NCI-H1105 treated with DMSO at 0.1 percent for 48 hours (cell line): ENCODE measurements at regions not wholly inside any gene's neighbourhood (a gene's known extent, or its start where the extent isn't known, plus 50 kb on each side); places are given as distances from the start of the nearest gene placed in this dataset.
"Not testable (repeated sequence)": the region's sequence is repeated elsewhere in the genome, so short reads cannot be mapped to it uniquely, and the experiment has no call there.

Source experiments
- DNase-seq: peaks from one replicate; lab custom pipeline; 2025; lab: John Stamatoyannopoulos, UW

DNA sequence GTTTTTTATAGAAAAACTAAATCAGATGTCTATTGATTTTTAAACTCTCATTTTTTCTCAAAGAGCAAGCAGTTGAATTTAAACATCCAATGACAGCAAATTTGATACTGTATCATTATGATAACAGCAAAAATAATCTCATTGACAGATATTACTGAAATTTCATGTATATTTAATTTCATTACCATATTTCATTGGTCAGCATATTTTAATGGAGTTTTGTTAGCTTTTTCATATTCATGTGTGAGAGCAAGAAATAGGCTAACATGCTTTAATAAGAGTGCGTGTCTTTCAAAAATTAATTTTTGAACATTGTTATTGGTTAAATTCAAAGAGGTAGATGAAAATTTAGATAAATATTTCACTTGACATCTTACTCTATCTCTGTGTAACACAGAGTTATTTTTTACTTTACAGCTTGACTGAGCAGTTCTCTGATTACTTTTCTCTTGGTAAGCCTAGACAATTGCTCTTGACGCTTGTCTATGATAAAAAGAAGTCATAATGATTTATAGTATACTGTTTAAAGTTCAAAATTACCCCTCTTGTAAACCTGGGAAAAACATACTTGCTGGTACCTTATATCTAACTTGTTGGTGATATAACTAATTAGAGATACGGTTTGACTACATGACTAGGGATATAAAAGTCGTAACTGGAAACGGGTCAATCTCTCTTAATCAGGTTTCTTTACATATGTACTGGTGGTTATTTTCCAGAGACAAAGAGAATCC, 732.3 kb upstream of the NCAM2 start:
- no peak for DNase-seq

DNA sequence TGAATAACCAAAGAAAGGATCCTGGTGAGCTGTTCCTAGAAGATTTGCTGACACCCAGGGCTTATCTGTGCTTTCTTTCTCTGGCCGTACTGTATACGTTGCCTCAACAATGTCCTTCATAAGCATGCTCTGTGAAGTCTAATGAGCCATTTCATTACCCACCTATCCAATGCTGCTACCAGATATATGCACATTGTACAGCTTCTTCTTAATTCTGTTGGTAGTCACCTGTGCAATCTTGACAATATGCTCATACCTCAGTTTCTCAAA, 731.8 kb upstream of the NCAM2 start:
- no peak for DNase-seq

DNA sequence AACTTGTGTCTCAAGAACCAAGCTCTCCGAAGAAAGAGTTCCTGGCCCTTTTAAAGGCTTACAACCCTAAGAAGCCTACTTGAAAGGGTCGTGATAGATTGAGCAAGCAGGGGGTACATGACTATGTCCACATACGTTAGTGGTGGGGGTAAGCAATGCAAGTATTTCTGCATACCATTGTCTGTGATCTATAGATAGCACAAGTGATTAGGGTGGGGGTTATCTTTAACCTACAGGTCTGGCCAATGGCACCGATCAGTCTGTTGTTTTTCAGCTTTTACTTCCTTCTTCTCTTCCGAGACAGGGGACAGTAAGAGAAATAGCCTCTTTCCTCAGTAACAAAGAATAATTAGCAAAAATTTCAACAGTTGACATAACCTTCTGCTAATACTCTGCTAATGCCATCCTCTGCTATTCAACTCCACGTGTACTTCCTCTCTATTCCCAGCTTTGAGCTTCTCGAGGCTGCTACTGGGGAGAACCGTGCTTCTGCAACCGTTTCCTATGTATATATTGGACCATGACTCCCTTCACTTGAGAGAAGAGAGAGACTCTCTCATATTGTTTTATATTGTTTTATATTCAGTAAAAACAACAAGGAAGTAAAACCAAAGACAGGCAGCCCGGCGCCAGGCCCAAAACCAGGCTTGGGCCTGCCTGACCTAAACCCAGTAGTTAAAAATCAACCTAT, 727.7 kb upstream of the NCAM2 start:
- no peak for DNase-seq

DNA sequence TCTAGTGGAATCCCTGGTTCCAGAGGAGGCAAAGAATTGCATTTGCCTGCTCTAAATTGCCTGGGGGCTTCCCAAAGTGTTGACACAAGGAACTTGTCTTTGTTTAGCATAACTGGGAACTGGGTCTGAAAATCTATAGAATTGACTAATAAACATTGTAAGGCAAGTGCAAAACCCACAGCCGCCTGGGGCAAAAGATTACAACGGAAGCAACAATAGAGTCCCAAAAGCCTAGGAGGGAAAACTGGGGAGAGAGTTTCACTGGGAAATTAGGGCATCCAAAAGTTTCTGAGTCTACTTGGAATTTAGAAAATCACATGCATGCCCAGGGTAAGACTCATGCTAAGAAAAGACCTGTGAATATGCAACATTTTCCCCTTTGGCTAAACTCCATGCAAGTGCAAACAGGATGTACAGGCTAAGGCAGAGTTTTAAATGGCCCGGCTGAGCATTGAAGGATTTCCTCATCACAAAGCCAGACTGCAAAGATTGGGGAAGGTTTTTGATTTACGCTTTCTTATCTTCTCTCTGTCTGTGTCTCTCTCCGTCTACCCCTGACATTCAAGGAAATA, 725.3 kb upstream of the NCAM2 start:
- no peak for DNase-seq

DNA sequence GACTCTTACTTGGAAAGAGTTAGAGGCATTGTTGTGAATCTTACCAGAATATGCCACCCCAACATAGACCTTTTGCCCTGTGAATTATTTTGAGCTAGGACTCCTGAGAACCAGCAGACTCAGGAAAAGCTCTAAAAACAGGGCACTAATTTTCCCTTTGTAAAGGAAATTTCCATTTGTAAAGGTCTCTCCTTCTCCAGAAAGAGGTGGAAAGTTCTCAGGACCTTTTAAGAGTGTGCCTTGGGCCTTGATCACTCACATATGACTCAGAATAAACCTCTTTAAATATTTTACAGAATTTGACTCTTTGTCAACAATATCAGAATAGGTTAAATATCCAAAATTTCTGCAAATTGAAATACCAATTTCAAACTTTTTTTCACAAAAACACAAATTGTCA, 721.8 kb upstream of the NCAM2 start:
- no peak for DNase-seq

DNA sequence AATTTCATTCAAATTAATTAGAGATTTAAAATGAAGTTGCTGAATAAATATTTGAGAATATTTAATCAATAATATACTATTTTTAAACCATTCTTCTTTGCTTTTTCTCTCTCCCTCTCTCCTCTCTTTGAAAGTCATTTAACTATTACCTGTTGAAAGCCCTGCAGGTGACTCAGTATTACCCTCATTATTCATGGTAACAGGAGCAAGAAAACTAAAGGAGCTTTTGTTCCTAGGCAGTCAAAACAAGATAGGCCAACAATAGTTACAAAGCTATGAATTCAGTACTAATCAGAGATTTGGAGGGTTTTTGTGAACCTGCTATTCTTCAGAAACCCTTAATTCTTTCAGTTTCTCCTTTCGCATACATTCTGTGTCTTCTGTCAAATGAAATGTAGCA, 721.3 kb upstream of the NCAM2 start:
- DNase-seq, result no peak

- no peak for DNase-seq
Measured at GRCh38 chr21:20283836-20284235, 714.4 kb upstream of the NCAM2 start.

- DNase-seq, result no peak
Measured at GRCh38 chr21:20292280-20292679, 705.9 kb upstream of the NCAM2 start.

- not testable (repeated sequence) for DNase-seq
Measured at GRCh38 chr21:20292854-20293253, 705.4 kb upstream of the NCAM2 start.

DNA sequence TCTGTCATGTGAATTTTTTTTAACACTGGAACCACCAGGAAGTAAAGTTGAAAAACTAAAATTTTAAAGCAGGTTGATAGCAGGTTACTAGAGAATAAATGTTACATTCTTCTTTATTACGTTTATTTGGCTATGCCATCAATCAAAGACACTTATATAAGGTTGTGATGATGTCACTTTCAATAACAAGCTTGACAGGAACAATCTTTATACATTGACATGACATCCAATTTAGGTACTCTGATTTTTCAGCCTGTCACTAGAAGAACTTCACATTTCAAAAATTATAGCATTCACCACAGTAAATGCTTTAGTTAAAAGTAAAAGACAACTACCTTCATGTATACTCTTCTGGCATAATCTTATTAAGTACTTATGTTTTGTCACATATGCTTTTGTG, 696.8 kb upstream of the NCAM2 start:
- no peak for DNase-seq

- no peak for DNase-seq
Measured at GRCh38 chr21:20302084-20302483, 696.1 kb upstream of the NCAM2 start.

DNA sequence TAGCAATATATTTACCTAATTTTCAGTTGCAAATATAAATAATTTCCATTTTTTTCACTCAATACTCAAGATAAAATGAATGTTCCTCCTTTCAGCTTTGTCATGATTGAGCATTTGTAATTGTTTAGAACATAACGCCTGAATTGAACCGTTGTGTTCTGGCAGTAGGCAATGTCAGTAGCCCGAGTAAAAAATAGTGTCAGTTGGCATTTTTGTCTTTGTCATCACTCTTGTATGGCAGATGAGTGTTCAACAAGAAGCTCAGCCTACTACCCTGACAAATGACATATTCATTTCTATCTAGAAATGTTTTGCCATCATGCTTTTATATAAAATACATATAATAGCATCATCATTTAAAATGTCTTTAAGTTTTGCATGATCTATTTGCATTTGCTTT, 691.4 kb upstream of the NCAM2 start:
- no peak for DNase-seq

DNA sequence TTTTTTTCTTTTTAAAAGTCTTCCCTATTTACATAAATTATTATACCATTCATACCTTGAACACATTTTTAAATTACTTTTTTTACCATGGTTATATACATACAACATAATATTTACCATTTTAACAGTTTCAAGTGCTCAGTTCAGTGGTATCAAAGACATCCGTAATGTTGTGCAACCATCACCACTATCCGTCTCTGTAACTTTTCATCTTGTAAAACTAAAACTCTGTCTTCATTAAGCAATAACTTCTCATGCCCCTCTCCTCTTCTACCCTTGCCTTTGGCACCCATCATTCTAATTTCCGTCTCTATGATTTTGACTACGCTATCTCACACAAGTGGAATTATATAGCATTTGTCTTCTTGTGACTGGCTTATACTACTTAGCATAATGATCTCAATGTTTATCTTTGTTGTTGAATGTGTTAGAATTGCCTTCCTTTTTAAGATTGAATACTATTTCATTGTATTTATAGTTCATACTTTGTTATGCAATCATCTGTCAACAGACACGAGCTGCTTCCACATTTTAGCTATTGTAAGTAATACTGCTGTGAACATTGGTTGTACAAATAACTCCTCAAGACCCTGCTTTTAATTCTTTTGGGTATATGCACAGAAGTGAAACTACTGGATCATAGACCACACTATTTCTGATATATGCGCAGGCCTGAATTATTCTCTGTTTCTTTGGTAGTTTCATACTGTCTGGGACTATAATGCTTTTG, 689.5 kb upstream of the NCAM2 start:
- no peak for DNase-seq

DNA sequence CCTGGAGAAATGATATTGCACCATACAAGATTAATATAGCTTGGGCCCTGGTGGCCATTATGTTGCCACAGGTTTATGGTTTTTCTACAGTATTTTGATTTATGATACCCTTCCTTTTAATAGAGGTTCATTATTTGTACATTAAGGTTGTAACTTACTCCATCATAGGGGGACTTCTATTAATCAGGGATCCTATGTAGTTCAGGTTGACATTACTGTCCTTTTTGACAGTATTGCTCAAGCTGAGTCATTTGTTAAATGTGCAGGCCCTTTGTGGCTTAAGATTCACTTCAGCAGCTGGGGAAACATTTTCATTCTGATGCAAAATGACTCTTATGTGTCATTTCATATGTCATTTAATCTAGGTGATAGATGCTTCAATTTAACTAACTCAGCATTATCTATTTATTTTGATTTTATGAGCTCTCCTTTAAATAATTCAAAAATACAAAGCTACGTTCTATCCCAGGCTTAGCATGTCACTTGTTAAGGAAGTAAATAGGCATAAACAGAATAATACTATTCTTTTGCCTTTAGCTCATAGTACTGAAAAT, 686.9 kb upstream of the NCAM2 start:
- DNase-seq, result no peak

GRCh38 chr21:20313013-20313412, 685.2 kb upstream of the NCAM2 start:
- no peak for DNase-seq

DNA sequence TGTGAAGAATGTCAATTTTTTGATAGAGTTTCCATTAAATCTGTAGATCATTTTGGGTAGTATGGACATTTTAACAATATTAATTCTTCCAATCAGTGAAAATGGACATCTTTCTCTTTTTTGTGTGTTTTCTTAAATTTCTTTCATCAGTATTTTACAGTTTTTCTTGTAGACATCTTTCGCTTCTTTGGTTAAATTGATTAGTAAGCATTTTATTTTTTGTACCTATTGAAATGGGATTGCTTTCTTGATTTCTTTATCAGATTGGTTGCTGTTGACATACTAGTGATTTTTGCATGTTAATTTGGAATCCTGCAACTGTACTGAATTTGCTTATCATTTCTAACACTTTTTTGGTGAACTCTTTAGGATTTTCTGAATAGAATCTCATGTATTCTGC, 683.2 kb upstream of the NCAM2 start:
- DNase-seq, result no peak

DNA sequence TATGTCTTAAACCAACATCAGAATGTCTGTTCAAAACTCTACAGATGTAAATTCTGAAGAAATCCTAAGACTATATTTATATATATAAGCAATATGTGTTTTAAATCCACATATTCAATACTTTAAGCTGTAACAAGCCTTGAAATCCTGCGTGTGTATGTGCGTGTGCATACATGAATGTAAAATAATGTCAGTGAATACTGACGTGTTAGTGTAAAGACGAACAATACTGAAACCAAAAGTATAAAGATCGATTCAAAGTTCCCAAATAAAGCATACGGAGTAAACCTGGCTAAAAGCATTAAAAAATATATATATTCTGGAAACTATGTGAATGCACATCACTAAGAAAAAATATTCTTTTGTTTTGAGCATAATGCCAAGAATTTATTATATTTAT, 668.6 kb upstream of the NCAM2 start:
- no peak for DNase-seq

DNA sequence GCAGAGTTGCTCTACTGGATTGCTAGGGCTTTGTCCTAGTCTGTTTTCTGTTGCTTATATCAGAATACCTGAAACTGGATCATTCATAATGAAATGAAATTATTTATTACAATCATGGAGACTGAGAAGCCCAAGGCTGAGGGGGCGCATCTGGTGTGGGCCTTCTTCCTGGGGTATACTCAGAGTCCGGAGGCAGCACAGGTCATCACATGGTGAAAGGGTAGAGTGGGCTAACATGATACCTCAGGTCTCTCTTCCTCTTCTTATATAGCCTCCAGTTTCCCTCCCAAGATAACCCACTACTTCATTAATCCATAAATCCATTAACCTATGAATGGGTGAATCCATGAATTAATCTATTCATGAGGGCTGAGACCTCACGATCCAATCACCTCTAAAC, 667.6 kb upstream of the NCAM2 start:
- no peak for DNase-seq

DNA sequence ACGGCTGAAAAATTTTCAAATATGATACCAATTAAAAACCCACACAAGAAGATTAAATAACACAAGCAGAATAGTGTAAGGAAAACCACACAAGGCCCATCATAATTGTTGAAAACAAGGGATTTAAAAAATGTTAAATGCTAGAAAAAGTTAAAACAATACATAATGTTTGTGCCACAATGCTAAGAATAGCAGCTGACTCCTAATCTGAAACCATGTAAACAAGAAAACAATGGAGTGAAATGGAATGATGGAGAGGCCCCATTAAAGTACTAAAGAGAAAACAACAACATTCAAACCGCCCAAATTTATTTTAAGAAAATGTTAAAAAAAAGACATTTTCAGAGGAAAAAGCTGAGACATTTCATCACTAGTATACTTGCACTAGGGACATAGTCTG, 663.6 kb upstream of the NCAM2 start:
- no peak for DNase-seq

DNA sequence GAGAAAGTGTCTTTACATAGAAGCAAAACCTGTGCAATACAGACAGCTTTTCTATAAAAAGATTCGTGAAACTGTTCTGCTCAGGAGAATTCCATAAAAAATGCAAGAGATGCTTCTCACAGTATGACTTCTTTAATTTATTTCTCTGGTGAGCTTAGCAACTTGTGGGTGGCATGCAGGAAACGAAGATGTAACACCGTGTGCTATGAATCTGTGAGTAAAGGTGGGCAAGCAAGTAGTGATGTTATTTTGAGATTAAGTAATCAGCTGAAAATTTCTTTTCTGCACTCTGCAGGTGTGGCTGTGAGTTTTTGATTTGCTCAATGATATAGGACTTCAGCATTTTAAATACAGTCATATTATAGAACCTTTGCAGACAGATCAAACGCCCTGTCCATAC, 656.8 kb upstream of the NCAM2 start:
- no peak for DNase-seq

- no peak for DNase-seq
Measured at GRCh38 chr21:20343186-20343585, 655.0 kb upstream of the NCAM2 start.

GRCh38 chr21:20351138-20351537, 647.1 kb upstream of the NCAM2 start:
- DNase-seq, result no peak

DNA sequence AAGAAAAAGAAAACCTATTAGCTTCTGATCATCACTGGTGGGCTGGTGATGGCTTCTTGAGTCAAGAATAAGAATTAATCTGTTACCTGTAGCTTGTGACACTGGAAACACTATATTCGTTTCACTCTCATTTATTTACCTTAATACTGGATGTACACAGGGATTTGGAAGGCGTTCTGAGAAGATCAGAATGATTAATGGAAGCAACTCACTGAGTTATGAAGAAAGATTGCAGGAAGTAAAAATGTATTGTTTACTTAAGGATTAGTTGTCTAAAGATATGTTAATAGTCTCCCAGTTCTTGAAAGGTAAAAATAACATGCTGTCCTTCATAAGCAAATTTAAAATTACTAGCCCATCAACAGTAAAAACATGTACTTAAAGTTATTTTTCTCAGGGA, 644.9 kb upstream of the NCAM2 start:
- DNase-seq, result no peak
